ENCODE measurements at regions not wholly inside any gene's neighbourhood (a gene's known extent, or its start where the extent isn't known, plus 50 kb on each side); places are given as distances from the start of the nearest gene placed in this dataset.

- no peak for TF ChIP-seq CTCF (IDR thresholded peaks at IDR 0.05)
- no peak for TF ChIP-seq POLR2A (IDR thresholded peaks at IDR 0.05)
- H3K4me3 ChIP-seq = no peak overlapping the region
- no peak for DNase-seq
- no peaks in the 10 kb centered on the region for H3K27me3 ChIP-seq
- H3K36me3 ChIP-seq = no peaks in the 10 kb centered on the region
- no peaks in the 10 kb centered on the region for H3K9me3 ChIP-seq
- H3K4me1 ChIP-seq = no peaks in the 10 kb centered on the region
- no peak overlapping the region for H3K27ac ChIP-seq
Observed at GRCh38 chr3:117881210-117881609, 1153.4 kb downstream of the IGSF11 start.

GRCh38 chr3:117885011-117885441 lies 1149.6 kb downstream of the IGSF11 start:
- Histone ChIP-seq H3K4me3 (no peak overlapping the region), H3K27ac (no peak overlapping the region), H3K9me3 (no peaks in the 10 kb centered on the region), H3K27me3 (no peaks in the 10 kb centered on the region), H3K4me1 (no peaks in the 10 kb centered on the region), H3K36me3 (no peaks in the 10 kb centered on the region)
- no peak for DNase-seq
- TF ChIP-seq CTCF (IDR thresholded peaks at IDR 0.05) (no peak), POLR2A (IDR thresholded peaks at IDR 0.05) (no peak)

- Histone ChIP-seq H3K36me3 (no peaks in the 10 kb centered on the region), H3K27me3 (no peaks in the 10 kb centered on the region), H3K27ac (no peak overlapping the region), H3K4me1 (no peaks in the 10 kb centered on the region), H3K4me3 (no peak overlapping the region), H3K9me3 (no peaks in the 10 kb centered on the region)
- TF ChIP-seq CTCF (IDR thresholded peaks at IDR 0.05) (no peak), POLR2A (IDR thresholded peaks at IDR 0.05) (no peak)
- DNase-seq = no peak
Observed at GRCh38 chr3:117886147-117886546, 1148.5 kb downstream of the IGSF11 start.

GRCh38 chr3:117887031-117887430 lies 1147.6 kb downstream of the IGSF11 start:
- Histone ChIP-seq H3K27me3 (no peaks in the 10 kb centered on the region), H3K9me3 (no peaks in the 10 kb centered on the region), H3K36me3 (no peaks in the 10 kb centered on the region), H3K4me3 (no peak overlapping the region), H3K4me1 (no peaks in the 10 kb centered on the region), H3K27ac (no peak overlapping the region)
- TF ChIP-seq CTCF (IDR thresholded peaks at IDR 0.05) (no peak), POLR2A (IDR thresholded peaks at IDR 0.05) (no peak)
- DNase-seq = no peak

- no peak for DNase-seq
- TF ChIP-seq CTCF (IDR thresholded peaks at IDR 0.05) (no peak), POLR2A (IDR thresholded peaks at IDR 0.05) (no peak)
Observed at GRCh38 chr3:117887901-117888300, 1146.7 kb downstream of the IGSF11 start.

GRCh38 chr3:117892431-117892841 lies 1142.2 kb downstream of the IGSF11 start:
- no peaks in the 10 kb centered on the region for H3K27me3 ChIP-seq
- no peak for DNase-seq
- no peak overlapping the region for H3K27ac ChIP-seq
- H3K36me3 ChIP-seq = no peaks in the 10 kb centered on the region
- TF ChIP-seq POLR2A (IDR thresholded peaks at IDR 0.05) (no peak), CTCF (IDR thresholded peaks at IDR 0.05) (no peak)
- H3K4me3 ChIP-seq = no peak overlapping the region
- H3K9me3 ChIP-seq = no peaks in the 10 kb centered on the region
- no peaks in the 10 kb centered on the region for H3K4me1 ChIP-seq

More at GRCh38 chr3:117887901-117888300, 1146.7 kb downstream of the IGSF11 start:
- no peaks in the 10 kb centered on the region for H3K36me3 ChIP-seq
- no peaks in the 10 kb centered on the region for H3K4me1 ChIP-seq
- no peak overlapping the region for H3K4me3 ChIP-seq
- H3K9me3 ChIP-seq = no peaks in the 10 kb centered on the region
- no peaks in the 10 kb centered on the region for H3K27me3 ChIP-seq
- H3K27ac ChIP-seq = no peak overlapping the region

All from Peyer's patch (tissue), 4 donors.